ENCODE measurements at regions not wholly inside any gene's neighbourhood (a gene's known extent, or its start where the extent isn't known, plus 50 kb on each side); places are given as distances from the start of the nearest gene placed in this dataset.

GRCh38 chr21:37983336-37984095 is 67.3 kb upstream of the KCNJ6 start:
- in situ Hi-C loops (cut with MboI; ENCODE audit: low sequenced_read_pairs, unreplicated experiment) = no loop called here
- DNase-seq (ENCODE audit: low spot score) = no peak
- TF ChIP-seq CTCF (IDR thresholded peaks at IDR 0.05; ENCODE audit: borderline replicate concordance, control extremely low read depth, extremely low read depth, insufficient read depth, missing control alignments) = no peak

GRCh38 chr21:37984416-37984815 is 68.2 kb upstream of the KCNJ6 start:
- no peak for DNase-seq (ENCODE audit: low spot score)
- in situ Hi-C loops (cut with MboI; ENCODE audit: low sequenced_read_pairs, unreplicated experiment) = no loop called here
- no peak for TF ChIP-seq CTCF (IDR thresholded peaks at IDR 0.05; ENCODE audit: borderline replicate concordance, control extremely low read depth, extremely low read depth, insufficient read depth, missing control alignments)

GRCh38 chr21:37986000-37986399 is 69.7 kb upstream of the KCNJ6 start:
- no peak for TF ChIP-seq CTCF (IDR thresholded peaks at IDR 0.05; ENCODE audit: borderline replicate concordance, control extremely low read depth, extremely low read depth, insufficient read depth, missing control alignments)
- in situ Hi-C loops (cut with MboI; ENCODE audit: low sequenced_read_pairs, unreplicated experiment) = no loop called here
- DNase-seq (ENCODE audit: low spot score) = no peak

- no peak for TF ChIP-seq CTCF (IDR thresholded peaks at IDR 0.05; ENCODE audit: borderline replicate concordance, control extremely low read depth, extremely low read depth, insufficient read depth, missing control alignments)
- in situ Hi-C loops (cut with MboI; ENCODE audit: low sequenced_read_pairs, unreplicated experiment) = no loop called here
- no peak for DNase-seq (ENCODE audit: low spot score)
These were observed 70.6 kb upstream of the KCNJ6 start for GRCh38 chr21:37986751-37987399.

GRCh38 chr21:37987668-37988067 is 71.4 kb upstream of the KCNJ6 start:
- TF ChIP-seq CTCF (IDR thresholded peaks at IDR 0.05; ENCODE audit: borderline replicate concordance, control extremely low read depth, extremely low read depth, insufficient read depth, missing control alignments) = no peak
- DNase-seq (ENCODE audit: low spot score) = no peak
- in situ Hi-C loops (cut with MboI; ENCODE audit: low sequenced_read_pairs, unreplicated experiment) = no loop called here

- no peak for TF ChIP-seq CTCF (IDR thresholded peaks at IDR 0.05; ENCODE audit: borderline replicate concordance, control extremely low read depth, extremely low read depth, insufficient read depth, missing control alignments)
- in situ Hi-C loops (cut with MboI; ENCODE audit: low sequenced_read_pairs, unreplicated experiment) = no loop called here
- no peak for DNase-seq (ENCODE audit: low spot score)
These were observed 76.8 kb upstream of the KCNJ6 start for GRCh38 chr21:37993071-37993470.

Measured in GM13976 (cell line).